ENCODE measurements at regions not wholly inside any gene's neighbourhood (a gene's known extent, or its start where the extent isn't known, plus 50 kb on each side); places are given as distances from the start of the nearest gene placed in this dataset.

DNA sequence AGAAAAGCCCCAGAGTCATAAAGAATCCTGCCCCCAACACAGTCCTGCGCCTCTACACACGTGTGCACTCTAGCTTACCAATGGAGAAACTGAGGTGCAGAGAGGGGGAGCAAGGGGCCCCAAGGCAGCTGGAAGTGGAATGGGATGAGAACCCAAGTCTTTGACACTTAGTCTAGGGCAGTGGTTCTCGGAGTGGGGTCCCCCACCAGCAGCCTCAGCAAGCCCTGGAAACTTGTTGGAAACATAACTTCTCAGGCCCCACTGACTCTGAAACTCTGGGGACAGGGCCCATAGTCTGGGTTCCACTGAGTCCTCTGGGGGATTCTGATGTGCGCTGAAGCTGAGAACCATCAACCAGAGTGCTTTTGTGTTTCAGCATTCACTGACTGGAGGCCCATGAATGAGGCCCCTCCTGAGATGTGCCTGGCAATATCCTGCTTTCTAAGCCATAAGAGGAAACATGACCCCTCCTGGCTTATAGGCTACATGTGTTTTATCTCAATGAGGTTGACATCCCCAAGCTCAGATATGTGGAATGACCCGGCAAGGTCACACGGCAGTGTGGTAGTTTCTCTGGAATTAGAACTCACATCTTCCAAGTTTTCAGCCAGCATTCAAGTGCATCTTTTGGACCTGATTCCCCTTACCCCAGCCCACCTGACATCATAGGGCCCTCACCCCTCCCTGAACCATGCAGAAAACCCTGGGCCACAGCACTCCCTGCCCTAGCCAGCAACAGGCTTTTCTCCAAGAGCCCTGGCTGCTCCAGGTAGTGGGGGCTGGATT is 147.3 kb upstream of the PCBD1 start:
- DNase-seq, result no peak
- no peaks in the 10 kb centered on the region for H3K9me3 ChIP-seq (replicated peaks)
- H3K27ac ChIP-seq, result no peak overlapping the region
- no peaks in the 10 kb centered on the region for H3K36me3 ChIP-seq
- no peak overlapping the region for H3K4me3 ChIP-seq
- H3K27me3 ChIP-seq, result no peaks in the 10 kb centered on the region
- H3K4me1 ChIP-seq, result no peaks in the 10 kb centered on the region

DNA sequence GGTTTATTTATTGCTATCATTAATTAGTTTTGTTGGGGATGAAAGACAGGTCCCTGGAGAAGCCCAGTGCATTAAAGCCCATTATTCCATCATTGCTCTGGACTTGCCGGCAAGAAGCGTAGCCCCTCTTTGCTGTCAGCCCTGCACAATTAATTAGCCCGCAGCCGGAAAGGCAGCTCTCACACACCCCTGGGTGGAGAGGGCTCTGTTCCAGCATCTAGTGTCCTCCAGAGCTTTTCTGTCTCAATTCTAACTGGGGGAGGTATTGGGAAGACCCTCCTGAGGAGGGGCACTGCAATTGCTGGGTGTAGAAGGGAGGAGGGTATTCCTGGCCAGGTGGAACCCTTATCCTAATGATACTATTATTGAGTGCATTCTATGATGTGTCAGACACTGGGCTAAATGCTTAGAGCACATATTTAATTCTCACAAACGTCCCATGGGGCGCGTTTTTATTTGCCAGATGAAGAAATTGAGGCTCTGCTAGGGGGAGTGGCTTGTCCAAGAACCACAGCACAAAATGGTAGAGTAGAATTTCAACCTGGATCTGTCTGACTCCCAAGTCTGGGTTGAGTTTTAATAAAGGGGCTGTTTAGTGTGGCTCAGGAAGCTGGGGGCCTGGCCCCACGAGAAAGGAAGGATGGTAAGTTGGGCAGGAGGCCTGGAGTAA is 148.1 kb upstream of the PCBD1 start:
- no peaks in the 10 kb centered on the region for H3K36me3 ChIP-seq
- H3K27ac ChIP-seq, result no peak overlapping the region
- no peak for DNase-seq
- H3K9me3 ChIP-seq (replicated peaks), result no peaks in the 10 kb centered on the region
- H3K27me3 ChIP-seq, result peaks cover 3% of the 10 kb centered on the region; the same call in 1 of the 2 replicates
- no peaks in the 10 kb centered on the region for H3K4me1 ChIP-seq
- no peak overlapping the region for H3K4me3 ChIP-seq

DNA sequence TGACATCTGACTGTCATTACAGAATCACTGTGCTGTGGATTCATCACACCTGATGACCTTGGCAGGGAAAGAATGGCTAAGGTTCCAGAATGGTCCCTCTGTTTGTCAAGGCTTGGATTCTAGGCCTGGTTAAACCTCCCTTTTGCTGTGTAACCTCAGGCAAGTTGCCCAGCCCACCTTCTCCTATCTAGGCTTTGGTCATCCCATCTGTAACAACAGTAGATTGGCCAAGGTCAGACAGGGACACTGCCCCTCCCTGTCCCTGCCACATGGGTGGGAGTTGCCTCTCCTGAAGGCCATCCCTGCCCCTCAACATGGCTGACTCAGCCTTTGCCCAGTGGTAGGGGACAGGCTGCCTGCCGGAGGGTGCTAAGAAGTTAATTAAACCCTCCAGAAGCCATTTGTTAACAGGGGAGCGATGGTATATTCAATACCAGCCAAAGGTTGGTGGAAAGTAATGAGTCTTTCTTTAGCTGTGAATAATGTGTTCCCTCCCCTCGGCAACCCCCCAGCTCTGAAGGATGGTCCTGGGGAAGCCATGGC is 149.8 kb upstream of the PCBD1 start:
- peaks cover 4% of the 10 kb centered on the region; the same call in 1 of the 2 replicates for H3K27me3 ChIP-seq
- H3K27ac ChIP-seq, result no peak overlapping the region
- no peak overlapping the region for H3K4me3 ChIP-seq
- H3K9me3 ChIP-seq (replicated peaks), result no peaks in the 10 kb centered on the region
- H3K4me1 ChIP-seq, result no peaks in the 10 kb centered on the region
- DNase-seq, result no peak
- no peaks in the 10 kb centered on the region for H3K36me3 ChIP-seq

DNA sequence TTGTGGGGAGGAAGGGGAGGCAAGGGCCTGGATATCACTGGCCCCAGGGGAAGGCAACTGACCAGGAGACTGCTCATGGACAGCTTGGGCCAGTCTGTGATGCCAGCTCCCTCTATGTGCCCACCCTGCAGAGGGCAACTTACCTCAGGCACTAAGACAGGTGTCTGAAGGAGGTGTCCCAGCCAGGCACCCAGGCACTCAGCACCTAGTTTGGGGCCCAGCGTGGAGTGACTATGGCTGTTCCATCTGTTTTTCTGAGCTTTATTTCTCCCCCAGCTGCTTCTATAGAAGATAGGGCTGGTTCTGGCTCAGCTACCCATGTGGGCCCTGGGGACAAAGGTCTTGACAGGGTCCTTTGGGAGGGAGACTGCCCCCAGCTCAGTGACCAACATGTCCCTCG is 150.6 kb upstream of the PCBD1 start:
- DNase-seq, result no peak
- Histone ChIP-seq H3K27me3 (peaks cover 4% of the 10 kb centered on the region; the same call in 1 of the 2 replicates), H3K4me1 (no peaks in the 10 kb centered on the region), H3K27ac (no peak overlapping the region), H3K9me3 (replicated peaks) (no peaks in the 10 kb centered on the region), H3K4me3 (no peak overlapping the region), H3K36me3 (no peaks in the 10 kb centered on the region)

DNA sequence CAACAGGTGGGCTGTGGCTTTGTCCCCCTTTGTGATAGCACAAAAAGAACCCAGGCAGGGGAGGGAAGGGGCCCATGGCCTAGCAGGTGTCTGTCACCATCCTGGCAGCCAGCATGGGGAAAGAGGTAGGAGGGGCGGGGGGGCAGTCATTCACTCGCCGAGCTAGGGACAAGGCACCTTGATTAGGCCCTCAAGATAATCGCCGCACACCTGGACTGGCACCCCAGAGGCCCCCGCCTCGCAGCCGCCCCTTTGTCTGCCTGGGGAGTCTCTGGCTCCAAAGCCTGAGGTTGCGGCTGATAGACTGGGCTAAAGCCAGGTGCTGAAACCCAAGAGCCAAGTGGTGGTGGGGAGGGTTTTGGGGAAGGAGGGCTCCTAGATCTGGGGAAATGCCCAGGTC is 151.2 kb upstream of the PCBD1 start:
- H3K27ac ChIP-seq, result no peak overlapping the region
- no peaks in the 10 kb centered on the region for H3K4me1 ChIP-seq
- H3K36me3 ChIP-seq, result no peaks in the 10 kb centered on the region
- H3K27me3 ChIP-seq, result peaks cover 4% of the 10 kb centered on the region; the same call in 1 of the 2 replicates
- H3K9me3 ChIP-seq (replicated peaks), result no peaks in the 10 kb centered on the region
- no peak overlapping the region for H3K4me3 ChIP-seq
- DNase-seq, result no peak

DNA sequence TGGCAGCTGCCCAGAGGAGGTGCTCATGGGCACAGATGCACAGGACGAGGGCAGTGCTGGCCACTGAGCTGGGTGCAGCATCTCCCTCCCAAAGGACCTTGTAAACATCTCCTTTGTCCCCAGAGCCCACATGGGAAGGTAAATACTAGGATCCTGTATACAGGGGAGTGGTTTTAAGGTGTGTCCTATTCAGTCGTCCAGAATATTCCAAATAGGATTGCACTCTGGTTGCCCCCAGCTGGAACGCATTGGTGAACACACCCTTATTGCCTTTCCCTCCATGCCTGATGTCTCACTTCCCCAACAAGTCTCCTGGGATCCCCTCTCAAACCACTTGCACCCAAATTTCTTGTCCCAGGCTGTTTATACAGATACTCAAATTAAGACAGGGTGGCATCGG is 152.0 kb upstream of the PCBD1 start:
- Histone ChIP-seq H3K27ac (no peak overlapping the region), H3K4me3 (no peak overlapping the region), H3K9me3 (replicated peaks) (no peaks in the 10 kb centered on the region), H3K36me3 (no peaks in the 10 kb centered on the region), H3K27me3 (peaks cover 4% of the 10 kb centered on the region; the same call in 1 of the 2 replicates), H3K4me1 (no peaks in the 10 kb centered on the region)
- DNase-seq, result no peak

DNA sequence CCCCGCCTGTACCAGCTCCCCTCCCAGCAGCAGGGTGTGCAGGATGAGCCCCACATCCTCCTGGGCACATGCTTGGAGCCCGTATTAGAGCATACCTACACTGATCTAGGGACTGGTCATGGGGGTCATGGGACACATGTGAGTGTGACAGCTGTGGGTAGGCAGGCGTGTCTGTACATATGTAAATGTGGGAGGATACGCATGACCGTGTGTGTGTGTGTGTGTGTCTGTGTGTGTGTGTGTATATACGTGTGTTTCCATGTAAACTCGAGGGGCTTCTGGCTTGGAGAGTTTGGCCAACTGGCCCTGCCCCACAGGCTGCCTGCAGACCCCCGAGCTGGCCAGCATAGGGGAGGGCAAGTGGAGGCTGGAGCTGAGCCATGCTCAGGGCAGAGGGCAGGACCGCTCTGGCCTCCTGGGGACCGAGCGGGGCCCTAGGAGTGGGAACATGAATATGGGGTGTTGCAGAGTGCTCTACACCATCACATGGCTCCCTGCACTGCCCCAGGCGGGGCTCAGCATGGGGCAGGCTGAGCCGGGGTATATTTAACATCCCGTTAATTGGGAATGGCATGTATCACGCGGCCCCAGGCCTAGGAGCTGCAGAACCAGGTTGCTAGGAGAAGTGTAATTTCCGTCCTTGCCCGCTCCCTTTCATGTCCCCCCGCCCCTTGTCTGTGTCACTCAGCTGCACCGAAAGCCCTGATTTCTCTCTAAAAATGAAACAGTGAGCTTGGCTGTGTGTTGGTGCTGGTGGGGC is 152.7 kb upstream of the PCBD1 start:
- Histone ChIP-seq H3K4me3 (no peak overlapping the region), H3K27me3 (peaks cover 4% of the 10 kb centered on the region; the same call in 1 of the 2 replicates), H3K36me3 (no peaks in the 10 kb centered on the region), H3K27ac (no peak overlapping the region), H3K9me3 (replicated peaks) (no peaks in the 10 kb centered on the region), H3K4me1 (no peaks in the 10 kb centered on the region)
- DNase-seq, result no peak

DNA sequence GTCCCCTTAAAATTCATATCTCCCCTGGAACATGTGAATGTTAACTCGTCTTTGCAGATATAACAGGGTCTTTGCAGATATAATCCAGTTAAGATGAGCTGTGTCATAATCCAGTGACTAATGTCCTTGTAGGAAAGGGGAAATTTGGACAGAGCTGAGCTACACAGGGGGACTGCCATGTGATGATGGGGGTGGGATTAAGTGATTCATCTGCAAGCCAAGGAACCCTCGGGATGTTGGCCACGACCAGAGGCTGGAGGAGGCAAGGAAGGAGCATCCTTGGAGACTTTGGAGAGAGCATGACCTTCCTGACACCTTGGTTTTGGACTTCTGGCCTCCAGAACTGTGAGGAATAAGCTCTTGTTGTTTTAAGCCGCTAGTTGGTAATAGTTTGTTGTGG is 153.9 kb upstream of the PCBD1 start:
- Histone ChIP-seq H3K27me3 (peaks cover 4% of the 10 kb centered on the region; the same call in 1 of the 2 replicates), H3K4me1 (no peaks in the 10 kb centered on the region), H3K9me3 (replicated peaks) (no peaks in the 10 kb centered on the region), H3K36me3 (no peaks in the 10 kb centered on the region), H3K27ac (no peak overlapping the region), H3K4me3 (no peak overlapping the region)
- no peak for DNase-seq

DNA sequence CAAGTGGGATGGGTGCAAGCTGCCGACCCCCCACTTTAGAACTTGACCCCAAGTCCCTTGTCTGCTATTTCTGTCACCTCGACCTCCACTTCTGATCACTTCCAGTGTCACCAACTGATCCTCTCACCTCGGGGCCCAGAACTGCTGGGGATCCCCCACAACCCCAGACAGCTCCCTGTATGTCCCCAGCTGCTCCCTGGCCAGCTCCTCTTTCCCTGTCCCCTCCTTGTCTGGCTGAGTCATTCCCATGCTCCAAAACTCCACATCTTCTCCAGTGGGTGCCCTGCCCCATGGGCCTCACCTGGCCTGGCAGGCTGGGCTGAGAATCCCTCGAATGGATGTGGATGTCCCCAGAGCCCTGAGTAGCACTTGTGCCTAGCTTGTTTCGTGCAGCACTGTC is 154.3 kb upstream of the PCBD1 start:
- DNase-seq, result no peak
- H3K4me3 ChIP-seq, result no peak overlapping the region
- H3K4me1 ChIP-seq, result no peaks in the 10 kb centered on the region
- H3K36me3 ChIP-seq, result no peaks in the 10 kb centered on the region
- H3K27ac ChIP-seq, result no peak overlapping the region
- peaks cover 4% of the 10 kb centered on the region; the same call in 1 of the 2 replicates for H3K27me3 ChIP-seq
- no peaks in the 10 kb centered on the region for H3K9me3 ChIP-seq (replicated peaks)

DNA sequence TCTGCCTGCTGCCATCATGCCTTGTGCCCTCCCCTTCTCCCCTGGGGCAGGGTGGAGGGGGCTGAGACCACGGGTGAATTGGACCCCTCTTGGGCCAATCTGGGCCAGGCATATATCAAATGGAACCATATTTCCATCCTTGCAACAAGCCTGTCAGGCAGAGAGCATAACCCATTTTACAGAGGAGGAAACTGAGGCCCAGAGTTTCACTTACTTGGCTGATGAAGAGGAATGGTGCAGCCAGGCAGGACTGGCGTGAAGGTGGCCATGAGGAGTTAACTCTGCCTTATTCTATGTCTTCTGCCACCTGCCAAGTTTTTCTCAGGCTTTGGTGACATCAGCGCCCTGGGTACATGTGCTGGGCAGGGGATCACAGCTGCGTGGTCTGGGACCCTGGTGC is 155.5 kb upstream of the PCBD1 start:
- Histone ChIP-seq H3K4me3 (no peak overlapping the region), H3K36me3 (no peaks in the 10 kb centered on the region), H3K4me1 (no peaks in the 10 kb centered on the region), H3K27me3 (peaks cover 4% of the 10 kb centered on the region; the same call in 1 of the 2 replicates), H3K9me3 (replicated peaks) (no peaks in the 10 kb centered on the region), H3K27ac (no peak overlapping the region)
- no peak for DNase-seq

DNA sequence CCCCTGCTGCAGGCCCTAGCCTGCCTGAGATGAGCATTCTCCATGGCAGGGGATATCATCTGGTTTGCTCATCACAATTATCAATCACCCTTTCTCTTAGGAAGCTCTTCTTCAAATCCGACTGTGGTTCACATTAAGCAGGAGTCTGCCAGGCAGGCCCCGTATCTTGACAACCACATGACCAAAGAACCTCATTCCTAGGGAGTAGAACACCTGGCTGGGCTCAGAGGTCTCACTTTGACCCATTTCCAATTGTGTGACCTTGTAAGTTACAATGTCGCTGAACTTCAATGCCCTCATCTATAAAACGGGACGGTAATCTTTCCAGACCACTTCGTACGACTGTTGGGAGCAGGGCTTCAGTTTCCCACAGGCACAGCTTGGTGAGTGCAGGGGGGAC is 156.4 kb upstream of the PCBD1 start:
- no peak for DNase-seq
- Histone ChIP-seq H3K27me3 (peaks cover 4% of the 10 kb centered on the region; the same call in 1 of the 2 replicates), H3K4me1 (no peaks in the 10 kb centered on the region)

DNA sequence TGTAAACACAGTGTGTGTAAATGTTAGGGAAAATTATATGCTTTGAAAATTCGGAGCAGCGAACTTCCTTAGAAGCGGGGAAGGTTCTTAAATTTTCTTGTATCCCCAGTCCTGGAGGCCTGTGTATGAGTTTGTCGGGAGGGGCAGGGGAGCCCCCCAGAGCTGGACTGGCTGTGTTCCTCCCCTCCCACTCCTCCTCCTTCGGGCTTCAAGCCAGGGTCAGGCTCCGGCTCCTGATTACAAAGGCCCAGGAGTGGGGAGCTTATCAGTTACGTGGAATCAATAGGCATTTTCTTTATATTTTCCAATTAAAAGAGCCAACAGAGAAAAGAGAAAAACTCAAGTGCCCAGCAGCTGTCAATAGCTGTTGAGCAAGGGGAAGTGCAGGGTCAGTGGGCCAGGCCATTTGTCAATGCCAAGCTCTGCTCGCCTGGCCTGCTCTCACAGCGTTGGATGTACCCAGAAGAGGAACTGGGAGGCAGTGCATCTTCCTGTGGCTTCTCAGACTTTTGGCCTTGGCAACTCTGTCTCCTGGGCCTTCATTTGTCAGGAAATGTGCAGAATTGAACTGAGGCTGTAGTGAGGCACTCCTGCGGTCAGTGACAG is 156.9 kb upstream of the PCBD1 start:
- no peak for DNase-seq

More for the DNA sequence above, 156.4 kb upstream of the PCBD1 start:
- H3K9me3 ChIP-seq (replicated peaks), result no peaks in the 10 kb centered on the region
- H3K27ac ChIP-seq, result no peak overlapping the region
- no peak overlapping the region for H3K4me3 ChIP-seq
- no peaks in the 10 kb centered on the region for H3K36me3 ChIP-seq

DNA sequence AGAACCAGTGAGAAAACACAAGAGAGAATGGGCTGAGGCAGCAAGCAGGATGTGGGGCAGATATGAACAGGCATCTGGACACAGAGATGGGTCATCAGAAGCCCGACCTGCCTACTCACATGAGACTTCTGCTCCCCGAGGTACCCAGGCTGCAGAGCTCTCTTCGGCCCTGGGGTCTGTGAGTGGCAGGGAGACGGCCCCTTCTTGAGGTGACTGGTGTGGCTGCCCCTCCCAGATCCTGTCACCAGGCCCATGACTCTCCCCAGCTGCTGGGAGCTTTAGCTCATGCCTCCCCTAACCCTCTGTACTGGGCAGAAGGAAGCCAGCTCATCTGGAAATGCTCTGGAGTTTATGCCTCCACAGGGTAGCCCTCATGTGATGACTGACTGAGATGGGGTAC is 157.6 kb upstream of the PCBD1 start:
- no peaks in the 10 kb centered on the region for H3K36me3 ChIP-seq
- H3K4me1 ChIP-seq, result no peaks in the 10 kb centered on the region
- no peak for DNase-seq
- peaks cover 4% of the 10 kb centered on the region; the same call in 1 of the 2 replicates for H3K27me3 ChIP-seq
- no peak overlapping the region for H3K27ac ChIP-seq
- H3K9me3 ChIP-seq (replicated peaks), result no peaks in the 10 kb centered on the region
- H3K4me3 ChIP-seq, result no peak overlapping the region

More for the DNA sequence above, 156.9 kb upstream of the PCBD1 start:
- Histone ChIP-seq H3K36me3 (no peaks in the 10 kb centered on the region), H3K4me1 (no peaks in the 10 kb centered on the region), H3K4me3 (no peak overlapping the region), H3K9me3 (replicated peaks) (no peaks in the 10 kb centered on the region), H3K27me3 (peaks cover 4% of the 10 kb centered on the region; the same call in 1 of the 2 replicates), H3K27ac (no peak overlapping the region)

DNA sequence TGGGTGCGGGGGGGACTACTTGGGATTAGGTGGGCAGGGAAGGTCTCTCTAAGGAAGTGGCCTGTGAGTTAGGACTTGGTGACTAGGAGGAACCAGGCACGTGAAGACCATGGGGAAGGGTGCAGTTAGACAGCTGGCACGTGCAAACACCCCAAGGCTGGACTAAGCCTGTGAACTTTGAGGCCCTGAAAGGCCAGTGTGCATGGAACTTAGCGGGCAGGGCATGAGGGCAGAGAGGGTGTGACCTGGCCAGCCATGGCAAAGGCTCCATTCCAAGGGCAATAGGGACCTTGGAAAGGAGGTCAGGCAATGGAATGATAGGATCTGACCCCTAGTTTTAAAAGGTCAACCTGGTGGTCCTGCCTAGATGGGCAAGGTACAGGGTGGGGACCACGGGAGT is 158.4 kb upstream of the PCBD1 start:
- no peaks in the 10 kb centered on the region for H3K4me1 ChIP-seq
- H3K27me3 ChIP-seq, result no peaks in the 10 kb centered on the region
- no peak overlapping the region for H3K27ac ChIP-seq
- no peak for DNase-seq
- H3K4me3 ChIP-seq, result no peak overlapping the region
- H3K36me3 ChIP-seq, result no peaks in the 10 kb centered on the region
- H3K9me3 ChIP-seq (replicated peaks), result no peaks in the 10 kb centered on the region

Data from SJCRH30 (cell line).